ENCODE measurements at regions not wholly inside any gene's neighbourhood (a gene's known extent, or its start where the extent isn't known, plus 50 kb on each side); places are given as distances from the start of the nearest gene placed in this dataset.
"Not testable (repeated sequence)": the region's sequence is repeated elsewhere in the genome, so short reads cannot be mapped to it uniquely, and the experiment has no call there.

DNA sequence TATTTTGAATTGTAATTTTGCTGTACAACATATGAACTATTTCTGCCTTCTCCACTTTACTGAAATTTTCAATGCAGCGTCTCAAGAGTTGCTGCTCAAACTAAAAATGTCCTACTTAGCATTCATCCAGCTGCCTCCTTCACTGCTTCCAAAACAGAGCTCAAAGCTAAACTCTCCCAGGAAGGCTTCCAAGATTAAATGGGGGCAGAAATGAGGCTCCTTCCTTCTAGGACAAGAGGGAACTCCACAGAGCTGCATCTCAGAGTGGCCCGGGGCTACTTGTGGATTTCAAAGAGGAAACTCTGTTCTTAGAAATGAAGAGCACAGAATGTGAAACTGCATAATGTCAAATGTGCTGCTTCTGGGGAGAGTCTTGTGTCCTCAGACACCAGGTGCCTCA lies 295.9 kb upstream of the NCAM1 start:
- H3K4me3 ChIP-seq (ENCODE audit: low read length): no peak overlapping the region
- H3K9me3 ChIP-seq (ENCODE audit: control insufficient read depth, low read depth, low read length): no peaks in the 10 kb centered on the region
- WGBS (ENCODE audit: insufficient coverage, low lambda C conversion rate): no CpG with 5 or more reads among the region's 2 CpGs
- H3K27ac ChIP-seq (ENCODE audit: low read length): no peak overlapping the region
- H3K4me1 ChIP-seq (ENCODE audit: control insufficient read depth, insufficient read depth, low read length): no peaks in the 10 kb centered on the region
- no peaks in the 10 kb centered on the region for H3K36me3 ChIP-seq (ENCODE audit: control insufficient read depth, insufficient read depth, low read length)
- no peak for DNase-seq
- no peaks in the 10 kb centered on the region for H3K27me3 ChIP-seq (ENCODE audit: control insufficient read depth, insufficient read depth, low read length)

DNA sequence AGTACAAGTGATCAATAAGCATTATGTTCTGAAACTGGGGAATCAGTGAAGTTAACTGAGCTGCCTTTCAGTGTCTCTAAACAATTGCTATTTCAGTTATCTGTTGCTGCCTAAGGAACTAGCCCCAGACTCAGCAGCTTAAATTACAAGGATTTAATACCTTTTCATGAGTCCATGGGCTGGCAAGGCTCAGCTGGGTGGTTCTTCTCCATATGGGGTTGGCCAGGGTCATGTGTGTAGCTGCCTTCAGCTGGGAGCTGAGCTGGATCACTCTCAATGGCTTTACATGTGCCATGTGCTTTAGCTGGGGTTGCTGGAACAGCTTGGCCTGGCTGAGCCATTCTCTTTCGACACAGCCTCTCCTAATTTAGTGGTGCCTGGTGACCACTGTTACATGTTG lies 295.0 kb upstream of the NCAM1 start:
- DNase-seq: no peak
- no peak overlapping the region for H3K4me3 ChIP-seq (ENCODE audit: low read length)
- WGBS (ENCODE audit: insufficient coverage, low lambda C conversion rate): no CpG with 5 or more reads among the region's 1 CpG
- H3K27me3 ChIP-seq (ENCODE audit: control insufficient read depth, insufficient read depth, low read length): no peaks in the 10 kb centered on the region
- no peak overlapping the region for H3K27ac ChIP-seq (ENCODE audit: low read length)
- no peaks in the 10 kb centered on the region for H3K36me3 ChIP-seq (ENCODE audit: control insufficient read depth, insufficient read depth, low read length)
- no peaks in the 10 kb centered on the region for H3K9me3 ChIP-seq (ENCODE audit: control insufficient read depth, low read depth, low read length)
- H3K4me1 ChIP-seq (ENCODE audit: control insufficient read depth, insufficient read depth, low read length): no peaks in the 10 kb centered on the region

DNA sequence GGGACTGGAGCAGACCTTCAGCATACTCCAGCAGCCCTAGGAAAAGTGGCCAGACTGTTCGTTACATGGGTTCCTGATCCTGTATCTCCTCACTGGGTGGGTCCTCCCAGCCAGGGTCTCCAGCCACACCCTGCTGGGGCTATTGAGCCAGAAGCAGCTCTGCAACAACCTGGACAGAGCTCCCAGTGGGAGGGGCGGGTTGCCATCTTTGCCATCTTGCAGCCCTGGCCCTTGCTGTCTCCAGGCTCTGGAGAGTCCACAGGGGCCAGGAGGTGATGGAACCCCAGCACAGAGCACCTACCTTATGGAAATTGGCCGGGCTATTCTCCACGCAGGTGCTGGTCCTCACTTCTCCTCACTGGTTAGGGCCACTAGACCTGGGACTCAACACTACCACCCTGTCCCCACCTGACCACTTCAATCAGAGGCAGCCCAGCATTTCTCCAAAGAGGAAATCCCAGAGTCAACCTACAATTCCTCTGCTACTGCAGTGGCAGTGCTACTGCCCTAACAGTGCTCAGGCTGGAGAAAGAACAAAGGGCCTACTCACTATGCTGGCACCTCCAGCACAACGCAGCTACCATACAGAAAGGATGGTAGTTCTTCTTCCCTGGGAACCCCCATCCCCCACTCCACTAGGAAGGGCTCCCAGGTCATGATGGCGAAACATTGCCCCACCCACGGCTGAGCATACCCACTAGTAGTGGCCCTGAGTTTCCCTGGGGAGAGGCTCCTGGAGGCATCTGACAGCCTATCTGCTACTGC lies 290.2 kb upstream of the NCAM1 start:
- WGBS (ENCODE audit: insufficient coverage, low lambda C conversion rate): no CpG with 5 or more reads among the region's 7 CpGs
- no peaks in the 10 kb centered on the region for H3K36me3 ChIP-seq (ENCODE audit: control insufficient read depth, insufficient read depth, low read length)
- no peak overlapping the region for H3K27ac ChIP-seq (ENCODE audit: low read length)
- H3K4me3 ChIP-seq (ENCODE audit: low read length): no peak overlapping the region
- H3K27me3 ChIP-seq (ENCODE audit: control insufficient read depth, insufficient read depth, low read length): no peaks in the 10 kb centered on the region
- H3K9me3 ChIP-seq (ENCODE audit: control insufficient read depth, low read depth, low read length): no peaks in the 10 kb centered on the region
- DNase-seq: no peak
- no peaks in the 10 kb centered on the region for H3K4me1 ChIP-seq (ENCODE audit: control insufficient read depth, insufficient read depth, low read length)

DNA sequence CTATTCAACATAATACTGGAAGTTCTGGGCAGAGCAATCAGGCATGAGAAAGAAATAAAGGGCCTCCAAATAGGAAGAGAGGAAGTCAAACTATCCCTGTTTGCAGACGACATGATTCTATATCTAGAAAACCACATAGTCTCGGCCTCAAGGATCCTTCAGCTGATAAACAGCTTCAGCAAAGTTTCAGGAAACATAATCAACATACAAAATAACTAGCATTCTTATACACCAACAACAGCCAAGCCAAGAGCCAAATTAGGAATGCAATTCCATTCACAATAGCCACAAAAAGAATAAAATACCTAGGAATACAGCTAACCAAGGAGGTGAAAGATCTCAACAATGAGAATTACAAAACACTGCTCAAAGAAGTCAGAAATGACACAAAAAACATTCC lies 287.8 kb upstream of the NCAM1 start:
- not testable (repeated sequence) for H3K4me1 ChIP-seq (ENCODE audit: control insufficient read depth, insufficient read depth, low read length); H3K27ac ChIP-seq (ENCODE audit: low read length); H3K4me3 ChIP-seq (ENCODE audit: low read length); DNase-seq; H3K9me3 ChIP-seq (ENCODE audit: control insufficient read depth, low read depth, low read length); H3K36me3 ChIP-seq (ENCODE audit: control insufficient read depth, insufficient read depth, low read length); H3K27me3 ChIP-seq (ENCODE audit: control insufficient read depth, insufficient read depth, low read length)
- WGBS (ENCODE audit: insufficient coverage, low lambda C conversion rate): no CpG with 5 or more reads among the region's 2 CpGs

DNA sequence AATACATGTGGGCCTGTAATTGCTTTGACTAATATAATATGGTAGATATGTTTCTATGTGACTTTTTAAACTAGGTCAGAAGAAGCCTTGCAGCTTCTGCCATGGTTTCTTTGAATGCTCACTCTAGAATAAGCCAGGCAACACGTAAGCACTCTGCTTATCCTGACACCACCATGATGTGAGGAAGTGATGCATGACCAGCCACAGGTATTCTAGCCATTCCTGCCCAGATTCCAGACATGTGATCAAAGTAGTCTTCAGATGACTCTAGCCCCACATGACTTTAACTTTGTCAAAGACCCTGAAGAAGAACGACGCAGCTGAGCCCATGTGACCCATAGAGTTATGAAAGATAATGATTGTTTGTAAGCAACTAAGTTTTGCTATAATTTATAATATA lies 276.1 kb upstream of the NCAM1 start:
- H3K9me3 ChIP-seq (ENCODE audit: control insufficient read depth, low read depth, low read length): no peaks in the 10 kb centered on the region
- no peak overlapping the region for H3K27ac ChIP-seq (ENCODE audit: low read length)
- no peak overlapping the region for H3K4me3 ChIP-seq (ENCODE audit: low read length)
- no peaks in the 10 kb centered on the region for H3K4me1 ChIP-seq (ENCODE audit: control insufficient read depth, insufficient read depth, low read length)
- WGBS (ENCODE audit: insufficient coverage, low lambda C conversion rate): no CpG with 5 or more reads among the region's 3 CpGs
- no peaks in the 10 kb centered on the region for H3K36me3 ChIP-seq (ENCODE audit: control insufficient read depth, insufficient read depth, low read length)
- no peak for DNase-seq
- H3K27me3 ChIP-seq (ENCODE audit: control insufficient read depth, insufficient read depth, low read length): peaks cover 3% of the 10 kb centered on the region

DNA sequence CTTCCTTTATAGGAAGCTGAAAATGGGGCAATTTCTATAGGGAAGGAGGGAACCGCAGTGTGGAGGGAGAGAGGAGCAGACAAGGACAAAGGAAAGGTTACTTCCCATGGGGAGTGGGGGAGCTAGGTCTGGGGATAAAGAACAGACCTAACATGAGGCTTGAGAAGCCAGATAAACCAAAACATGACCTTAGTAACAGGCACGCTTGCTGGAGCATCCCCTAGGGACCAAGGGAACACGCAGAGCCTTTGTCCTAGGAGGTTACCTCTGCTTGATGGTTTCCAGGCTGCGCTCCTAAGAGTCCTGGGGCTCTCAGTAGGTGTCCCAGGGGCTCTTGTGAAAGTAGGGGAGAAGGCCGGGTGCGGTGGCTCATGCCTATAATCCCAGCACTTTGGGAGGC lies 271.4 kb upstream of the NCAM1 start:
- H3K27ac ChIP-seq (ENCODE audit: low read length): no peak overlapping the region
- no peak for DNase-seq
- H3K36me3 ChIP-seq (ENCODE audit: control insufficient read depth, insufficient read depth, low read length): no peaks in the 10 kb centered on the region
- peaks cover 3% of the 10 kb centered on the region for H3K27me3 ChIP-seq (ENCODE audit: control insufficient read depth, insufficient read depth, low read length)
- no CpG with 5 or more reads among the region's 6 CpGs for WGBS (ENCODE audit: insufficient coverage, low lambda C conversion rate)
- H3K9me3 ChIP-seq (ENCODE audit: control insufficient read depth, low read depth, low read length): no peaks in the 10 kb centered on the region
- no peak overlapping the region for H3K4me3 ChIP-seq (ENCODE audit: low read length)
- H3K4me1 ChIP-seq (ENCODE audit: control insufficient read depth, insufficient read depth, low read length): no peaks in the 10 kb centered on the region

DNA sequence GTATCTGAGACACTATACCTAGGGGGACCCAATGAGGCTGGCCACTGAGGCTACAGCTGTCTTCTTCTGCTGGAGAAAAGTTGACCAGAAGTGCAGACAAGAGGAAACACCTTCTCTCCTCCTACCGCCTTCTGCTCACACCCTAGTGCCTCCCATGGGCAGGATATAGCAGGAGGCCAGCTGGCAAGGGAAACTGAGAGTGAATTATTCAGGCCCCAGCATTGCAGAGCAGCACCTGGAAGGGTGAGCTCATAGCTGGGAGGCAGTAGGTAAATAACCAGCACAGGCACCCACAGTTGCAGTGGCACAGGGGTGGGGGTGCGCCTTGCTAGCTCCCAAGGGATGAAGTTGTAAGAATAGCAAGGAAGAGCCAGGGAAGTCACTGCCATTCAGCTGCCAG lies 267.4 kb upstream of the NCAM1 start:
- WGBS (ENCODE audit: insufficient coverage, low lambda C conversion rate): no CpG with 5 or more reads among the region's 2 CpGs
- no peak for DNase-seq

DNA sequence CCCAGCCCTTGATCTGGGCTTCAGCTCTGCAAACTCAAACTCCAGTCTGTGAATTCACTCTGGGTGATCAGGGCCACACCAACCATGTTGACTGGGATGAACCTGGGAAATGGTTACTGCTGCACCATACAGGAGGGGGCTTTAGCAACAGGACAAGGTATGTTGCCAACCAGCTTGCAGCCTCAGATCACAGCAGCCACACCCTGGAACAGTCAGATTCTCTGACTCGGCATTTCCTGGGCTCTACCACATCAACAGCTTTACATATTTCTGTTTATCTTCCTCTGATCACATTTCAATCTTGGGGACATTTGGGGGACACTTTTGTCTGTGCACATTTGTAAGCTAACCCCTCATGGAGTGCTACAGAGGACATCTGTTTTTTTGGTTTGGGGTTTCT lies 267.0 kb upstream of the NCAM1 start:
- H3K4me3 ChIP-seq (ENCODE audit: low read length): no peak overlapping the region
- H3K27me3 ChIP-seq (ENCODE audit: control insufficient read depth, insufficient read depth, low read length): peaks cover 3% of the 10 kb centered on the region
- no peak overlapping the region for H3K27ac ChIP-seq (ENCODE audit: low read length)
- no peak for DNase-seq
- WGBS (ENCODE audit: insufficient coverage, low lambda C conversion rate): no CpG with 5 or more reads among the region's 1 CpG
- H3K9me3 ChIP-seq (ENCODE audit: control insufficient read depth, low read depth, low read length): no peaks in the 10 kb centered on the region
- no peaks in the 10 kb centered on the region for H3K4me1 ChIP-seq (ENCODE audit: control insufficient read depth, insufficient read depth, low read length)
- no peaks in the 10 kb centered on the region for H3K36me3 ChIP-seq (ENCODE audit: control insufficient read depth, insufficient read depth, low read length)

More for the DNA sequence above, 267.4 kb upstream of the NCAM1 start:
- no peaks in the 10 kb centered on the region for H3K9me3 ChIP-seq (ENCODE audit: control insufficient read depth, low read depth, low read length)
- no peak overlapping the region for H3K27ac ChIP-seq (ENCODE audit: low read length)
- H3K4me3 ChIP-seq (ENCODE audit: low read length): no peak overlapping the region
- peaks cover 3% of the 10 kb centered on the region for H3K27me3 ChIP-seq (ENCODE audit: control insufficient read depth, insufficient read depth, low read length)
- H3K36me3 ChIP-seq (ENCODE audit: control insufficient read depth, insufficient read depth, low read length): no peaks in the 10 kb centered on the region
- H3K4me1 ChIP-seq (ENCODE audit: control insufficient read depth, insufficient read depth, low read length): no peaks in the 10 kb centered on the region

DNA sequence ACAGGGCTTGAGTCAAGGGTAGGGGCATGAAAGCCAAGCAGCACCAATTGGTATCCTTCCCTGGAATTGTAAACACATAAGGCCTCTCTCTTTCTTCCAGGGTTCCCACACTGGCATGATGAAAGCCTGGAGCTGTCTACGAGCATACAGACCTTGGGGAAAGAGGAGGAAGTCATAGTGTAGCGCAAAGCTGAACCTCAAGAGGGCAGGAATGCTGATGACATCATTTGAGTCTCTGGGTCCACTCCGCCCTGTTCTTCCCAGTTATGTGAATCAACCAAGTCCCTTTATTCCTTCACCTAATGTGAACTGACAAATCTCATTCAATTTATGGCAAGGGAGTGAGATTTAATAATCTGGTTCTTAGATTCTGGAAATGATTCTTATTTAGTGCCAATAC lies 266.4 kb upstream of the NCAM1 start:
- no CpG with 5 or more reads among the region's 3 CpGs for WGBS (ENCODE audit: insufficient coverage, low lambda C conversion rate)
- H3K9me3 ChIP-seq (ENCODE audit: control insufficient read depth, low read depth, low read length): no peaks in the 10 kb centered on the region

DNA sequence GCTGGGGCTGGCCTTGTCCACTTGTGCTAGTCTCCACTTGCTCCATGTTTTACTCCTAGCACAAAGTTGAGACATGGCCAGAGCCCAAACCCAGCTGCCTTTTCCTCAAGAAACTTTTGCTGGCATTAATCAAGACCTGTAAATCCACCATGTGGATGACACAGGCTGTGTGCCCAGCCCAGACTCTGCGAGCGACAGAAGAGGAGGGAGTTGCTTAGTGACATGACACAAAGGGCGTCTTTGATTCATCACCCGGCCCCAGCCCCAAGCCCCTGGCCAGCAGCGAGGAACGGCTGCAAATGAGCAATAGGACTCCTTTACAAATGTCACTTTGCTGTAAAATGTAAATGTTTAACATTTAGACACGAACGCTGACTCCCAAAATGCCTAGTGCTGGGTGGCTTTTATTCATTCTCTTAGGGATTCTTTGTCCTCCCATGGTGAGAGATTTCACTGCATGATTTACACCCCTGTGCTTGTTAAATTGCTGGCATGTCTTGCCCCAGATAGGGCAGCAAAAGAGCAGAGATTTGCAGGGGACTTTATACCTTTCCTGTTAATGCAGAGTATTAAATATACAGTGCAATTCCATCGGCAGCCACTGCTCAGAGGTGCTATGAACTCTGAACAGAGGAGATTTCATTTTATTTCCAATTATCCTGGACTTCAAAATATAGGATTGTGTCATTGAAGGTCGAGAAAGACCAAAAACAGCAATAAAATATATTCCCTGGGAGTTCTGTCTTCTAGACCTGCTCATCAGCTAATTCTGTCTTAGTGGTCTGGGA lies 263.6 kb upstream of the NCAM1 start:
- no peaks in the 10 kb centered on the region for H3K27me3 ChIP-seq (ENCODE audit: control insufficient read depth, insufficient read depth, low read length)
- no CpG with 5 or more reads among the region's 10 CpGs for WGBS (ENCODE audit: insufficient coverage, low lambda C conversion rate)
- H3K4me1 ChIP-seq (ENCODE audit: control insufficient read depth, insufficient read depth, low read length): no peaks in the 10 kb centered on the region
- H3K27ac ChIP-seq (ENCODE audit: low read length): no peak overlapping the region
- DNase-seq: no peak
- H3K9me3 ChIP-seq (ENCODE audit: control insufficient read depth, low read depth, low read length): no peaks in the 10 kb centered on the region
- no peak overlapping the region for H3K4me3 ChIP-seq (ENCODE audit: low read length)
- no peaks in the 10 kb centered on the region for H3K36me3 ChIP-seq (ENCODE audit: control insufficient read depth, insufficient read depth, low read length)

More for the DNA sequence above, 266.4 kb upstream of the NCAM1 start:
- Histone ChIP-seq H3K27me3 (ENCODE audit: control insufficient read depth, insufficient read depth, low read length) (peaks cover under 1% of the 10 kb centered on the region), H3K36me3 (ENCODE audit: control insufficient read depth, insufficient read depth, low read length) (no peaks in the 10 kb centered on the region), H3K4me3 (ENCODE audit: low read length) (no peak overlapping the region), H3K4me1 (ENCODE audit: control insufficient read depth, insufficient read depth, low read length) (no peaks in the 10 kb centered on the region), H3K27ac (ENCODE audit: low read length) (no peak overlapping the region)
- DNase-seq: peak; percentile 5

Measured in large intestine (tissue), 3 donors.